K562 (cell line): ENCODE measurements at regions not wholly inside any gene's neighbourhood (a gene's known extent, or its start where the extent isn't known, plus 50 kb on each side); places are given as distances from the start of the nearest gene placed in this dataset.

ENCODE experiments used
- ATAC-seq: fragments of 200-7000 bp; cut with Tn5 transposase; 3 replicates; pipeline ENCODE4 v1.9.1; 2020; ENCODE audit warnings: moderate library complexity
- BruUV-seq: library from RNA; stranded (reverse); fragments of 400-500 nt; replicated peaks from 2 replicates; lab custom pipeline; 2021; lab: Mats Ljungman, UMichigan
- CTCF ChIA-PET: fragments of 300-600 bp; formaldehyde crosslinking; extraction: SDS; loops from one replicate; lab custom pipeline; 2021; ENCODE audit warnings: low intra/inter-chr PET ratio; lab: Yijun Ruan, JAX
- POLR2A ChIA-PET: fragments of 300-600, 350-650 bp; sonication (Branson Sonifier 250); formaldehyde crosslinking; extraction: SDS; loops from one replicate; lab custom pipeline; 2021; ENCODE audit warnings: antibody characterized with exemption, inconsistent platforms; lab: Yijun Ruan, JAX
- DNase-seq, 4 experiments: peaks; one replicate each; pipeline versions ENCODE4 v3.0.0 to v3.0.0-alpha.2; 2011 to 2018; ENCODE audit warnings: low spot score in 3 of 4, mixed read lengths in 3 of 4; ENCODE audit errors: extremely low read depth in 1 of 4
- FAIRE-seq: peaks from 2 replicates; lab custom pipeline; 2011; peaks lifted over from hg19 to GRCh38; lab: Jason Lieb, UNC
- H2AFZ ChIP-seq: 2 replicates; pipeline ENCODE4 v1.6.0; 2011; ENCODE audit warnings: low read depth, low read length, control low read depth, inconsistent platforms
- H3K27ac ChIP-seq: fragments of 200-600 bp; 3 replicates; pipeline ENCODE4 v1.8.0; 2011; ENCODE audit warnings: low read depth, mild to moderate bottlenecking, control low read depth, inconsistent platforms, low read length, moderate library complexity, mixed read lengths; ENCODE audit errors: extremely low read depth
- H3K27me3 ChIP-seq, 2 experiments: fragments of 300-600 bp in 1 of 2; 2 replicates in 1 of 2; 3 replicates in 1 of 2; pipeline versions ENCODE4 v1.6.0 to v1.8.0; 2011; ENCODE audit warnings: inconsistent platforms in 2 of 2, low read length in 2 of 2, mild to moderate bottlenecking in 1 of 2, mixed read lengths in 1 of 2, moderate library complexity in 1 of 2; ENCODE audit not compliant: control insufficient read depth in 2 of 2, insufficient read depth in 2 of 2
- H3K36me3 ChIP-seq: fragments of 300-600 bp; 3 replicates; pipeline ENCODE4 v1.8.0; 2011; ENCODE audit warnings: mild to moderate bottlenecking, low read length, inconsistent platforms; ENCODE audit not compliant: control insufficient read depth, insufficient read depth
- H3K4me1 ChIP-seq, 2 experiments: fragments of 200-600 bp in 1 of 2; replicated peaks in 1 of 2; 2 replicates in 1 of 2; 3 replicates in 1 of 2; pipeline versions ENCODE4 v1.5.1 to v1.8.0; 2011; ENCODE audit warnings: inconsistent platforms in 2 of 2, low read length in 2 of 2, mild to moderate bottlenecking in 1 of 2, mixed read lengths in 1 of 2, moderate library complexity in 1 of 2; ENCODE audit not compliant: control insufficient read depth in 2 of 2, insufficient read depth in 2 of 2
- H3K4me2 ChIP-seq: 2 replicates; pipeline ENCODE4 v1.6.1; 2011; ENCODE audit warnings: low read length, control low read depth, inconsistent platforms, mixed read lengths; ENCODE audit not compliant: insufficient read depth
- H3K4me3 ChIP-seq: fragments of 200-600 bp; sonication (generic), shearing (Covaris generic); 2 replicates; pipeline ENCODE4 v1.5.1; 2016; ENCODE audit warnings: control low read depth, inconsistent platforms
- H3K79me2 ChIP-seq: fragments of 200-600 bp; 3 replicates; pipeline ENCODE4 v1.8.0; 2011; ENCODE audit warnings: low read length, inconsistent platforms; ENCODE audit not compliant: control insufficient read depth, insufficient read depth
- H3K9ac ChIP-seq, 2 experiments: 2 replicates each; pipeline versions ENCODE4 v1.6.0 to v1.6.1; 2011; ENCODE audit warnings: low read depth in 2 of 2, low read length in 2 of 2, control low read depth in 1 of 2, inconsistent platforms in 1 of 2, mild to moderate bottlenecking in 1 of 2, mixed read lengths in 1 of 2; ENCODE audit not compliant: insufficient read depth in 1 of 2
- H3K9me1 ChIP-seq: one replicate; pipeline ENCODE4 v1.6.0; 2011; ENCODE audit warnings: inconsistent platforms, mild to moderate bottlenecking, low read length, moderate library complexity; ENCODE audit not compliant: control insufficient read depth, insufficient read depth
- H3K9me3 ChIP-seq: replicated peaks from 2 replicates; pipeline ENCODE4 v1.5.1; 2011; ENCODE audit warnings: low read depth, low read length, inconsistent platforms; ENCODE audit not compliant: control insufficient read depth, insufficient read depth
- H4K20me1 ChIP-seq: replicated peaks from 2 replicates; pipeline ENCODE4 v1.6.1; 2011; ENCODE audit warnings: low read length, inconsistent platforms, mixed read lengths; ENCODE audit not compliant: control insufficient read depth, insufficient read depth
- BACH1 ChIP-seq: fragments of 200-800 bp; sonication (Bioruptor generic); IDR thresholded peaks from 2 replicates; pipeline ENCODE4 v1.6.1; 2016; ENCODE audit warnings: missing genetic modification characterization, missing compliant biosample characterization
- BCLAF1 ChIP-seq, 2 experiments: fragments of 450-650 bp in 1 of 2; IDR thresholded peaks; 2 replicates each; pipeline ENCODE4 v1.6.1; 2011 to 2017; ENCODE audit warnings: low read depth in 2 of 2, antibody characterized with exemption in 1 of 2, borderline replicate concordance in 1 of 2, low read length in 1 of 2, mild to moderate bottlenecking in 1 of 2, mixed read lengths in 1 of 2; ENCODE audit not compliant: control insufficient read depth in 1 of 2
- BRCA1 ChIP-seq, 2 experiments: fragments of 450-650 bp in 1 of 2; sonication (generic) in 1 of 2; formaldehyde crosslinking in 1 of 2; IDR thresholded peaks; 2 replicates each; pipeline versions ENCODE4 v1.5.0 to v1.6.1; 2017 to 2020; ENCODE audit warnings: mild to moderate bottlenecking in 1 of 2, missing genetic modification reagents in 1 of 2
- CCNT2 ChIP-seq: IDR thresholded peaks from 2 replicates; pipeline ENCODE4 v1.6.1; 2011; ENCODE audit warnings: borderline replicate concordance, low read depth, mild to moderate bottlenecking, moderate library complexity, mixed read lengths, low read length; ENCODE audit not compliant: insufficient read length; ENCODE audit errors: extremely low read depth
- CLOCK ChIP-seq: fragments of 250-450 bp; sonication (Bioruptor Pico); IDR thresholded peaks from 2 replicates; pipeline ENCODE4 v1.4.0; 2020; ENCODE audit warnings: mild to moderate bottlenecking, moderate library complexity, borderline replicate concordance
- CREM ChIP-seq: IDR thresholded peaks from 2 replicates; pipeline ENCODE4 v1.6.1; 2014; ENCODE audit warnings: antibody characterized with exemption, low read depth
- HDAC1 ChIP-seq, 2 experiments: fragments of 450-650 bp; IDR thresholded peaks; 2 replicates each; pipeline ENCODE4 v1.6.1; 2016 to 2017; ENCODE audit warnings: inconsistent platforms in 1 of 2, mild to moderate bottlenecking in 1 of 2, moderate library complexity in 1 of 2
- HNRNPUL1 ChIP-seq: fragments of 200-400 bp; formaldehyde crosslinking; IDR thresholded peaks from 2 replicates; pipeline ENCODE4 v1.6.1; 2017; ENCODE audit warnings: low read length
- HOXB6 ChIP-seq: fragments of 250-450 bp; sonication (Bioruptor Pico); IDR thresholded peaks from 2 replicates; pipeline ENCODE4 v1.5.1; 2022; ENCODE audit warnings: mild to moderate bottlenecking, borderline replicate concordance
- NFRKB ChIP-seq: fragments of 450-650 bp; IDR thresholded peaks from 2 replicates; pipeline ENCODE4 v1.6.1; 2016; ENCODE audit warnings: low read depth
- SETDB1 ChIP-seq: IDR thresholded peaks from one replicate; pipeline ENCODE4 v1.6.1; 2012; ENCODE audit warnings: low read length, control low read depth, inconsistent platforms
- TSC22D4 ChIP-seq: fragments of 450-650 bp; IDR thresholded peaks from 2 replicates; pipeline ENCODE4 v1.6.1; 2016; ENCODE audit warnings: missing genetic modification characterization, missing biosample characterization, control low read depth
- ZNF277 ChIP-seq: fragments of 250-450 bp; sonication (Bioruptor Pico); IDR thresholded peaks from 2 replicates; pipeline ENCODE4 v1.8.0; 2022; ENCODE audit warnings: inconsistent platforms, mild to moderate bottlenecking, moderate library complexity, borderline replicate concordance
- ZNF444 ChIP-seq: fragments of 250-450 bp; sonication (Bioruptor Pico); IDR thresholded peaks from 2 replicates; pipeline ENCODE4 v1.4.0; 2020; ENCODE audit warnings: mild to moderate bottlenecking, moderate library complexity
- ZNF584 ChIP-seq: fragments of 200-800 bp; sonication (Bioruptor generic); IDR thresholded peaks from 2 replicates; pipeline ENCODE4 v1.6.1; 2016; ENCODE audit warnings: low read depth, mild to moderate bottlenecking, missing genetic modification characterization, missing compliant biosample characterization
- WGBS: fragments of 100-300 bp; shearing (Covaris generic); methylation state at CpG from one replicate; pipeline ENCODE4 v1.1.6; 2016; ENCODE audit warnings: low coverage, mixed read lengths; ENCODE audit not compliant: insufficient coverage; ENCODE audit errors: missing lambda C conversion rate; 5-methylcytosine and 5-hydroxymethylcytosine counted together
- in situ Hi-C: fragments of 300-500 bp; cut with MboI; formaldehyde crosslinking; loops from 4 replicates; pipeline ENCODE4 v1.15.0; 2018; ENCODE audit warnings: inconsistent platforms, mixed read lengths
- intact Hi-C: fragments of 100-400 bp; cut with micrococcal nuclease; formaldehyde crosslinking; loops from 2 replicates; pipeline ENCODE4 v1.14.2; 2022

GRCh38 chr6:44554861-44555260, 167.4 kb downstream of the CDC5L start:
- in situ Hi-C loops (no loop called here), intact Hi-C loops (no loop called here)
- H4K20me1 ChIP-seq: 0 out of 2 replicates have a peak, but pooled peaks cover 7% of the 10 kb centered on the region
- no peaks in the 10 kb centered on the region for H3K36me3 ChIP-seq
- no peaks in the 10 kb centered on the region for H3K79me2 ChIP-seq
- no peak overlapping the region for H3K9ac ChIP-seq
- no peaks in the 10 kb centered on the region for H3K4me1 ChIP-seq
- H3K9me1 ChIP-seq: no peaks in the 10 kb centered on the region
- no peak overlapping the region for H3K4me3 ChIP-seq
- WGBS: 2% methylated on average over 7 of the region's 7 CpGs
- H3K9me3 ChIP-seq: no peaks in the 10 kb centered on the region
- no peak overlapping the region for H3K27ac ChIP-seq
- BruUV-seq: no TSS peak
- FAIRE-seq (no peak), ATAC-seq (no peak), DNase-seq (no peak)
- CTCF ChIA-PET: no interaction called here
- no peak overlapping the region for H2AFZ ChIP-seq
- peaks cover 10 to 52% of the 10 kb centered on the region in 2 experiments for H3K27me3 ChIP-seq
- H3K4me2 ChIP-seq: no peak overlapping the region
- POLR2A ChIA-PET: no interaction called here
- TF ChIP-seq HOXB6 (CRISPR knock-in tag) (no peak), HDAC1 (IDR thresholded peaks at IDR 0.05) (no peak), HNRNPUL1 (no peak), CCNT2 (no peak), BCLAF1 (IDR thresholded peaks at IDR 0.05; ENCODE audit: borderline replicate concordance in 1 of 2, control insufficient read depth in 1 of 2, low read depth in 2 of 2, low read length in 1 of 2) (no peak), TSC22D4 (no peak), SETDB1 (no peak), CREM (no peak), NFRKB (no peak), ZNF444 (CRISPR knock-in tag) (no peak), CLOCK (CRISPR knock-in tag) (no peak), BRCA1 (IDR thresholded peaks at IDR 0.05) (no peak), BRCA1 (CRISPR knock-in tag; IDR thresholded peaks at IDR 0.05) (no peak), ZNF277 (CRISPR knock-in tag) (no peak), BACH1 (tag) (no peak), ZNF584 (CRISPR knock-in tag) (no peak)
